ENCODE measurements at regions not wholly inside any gene's neighbourhood (a gene's known extent, or its start where the extent isn't known, plus 50 kb on each side); places are given as distances from the start of the nearest gene placed in this dataset.
"Not testable (repeated sequence)": the region's sequence is repeated elsewhere in the genome, so short reads cannot be mapped to it uniquely, and the experiment has no call there.

- Histone ChIP-seq H3K4me3 (ENCODE audit: low read depth, low read length, poor library complexity, severe bottlenecking) (no peak overlapping the region), H3K9me3 (ENCODE audit: low read depth, low read length, poor library complexity, severe bottlenecking) (no peaks in the 10 kb centered on the region), H3K36me3 (ENCODE audit: insufficient read depth, low read length, poor library complexity, severe bottlenecking) (no peaks in the 10 kb centered on the region), H3K27ac (ENCODE audit: low read depth, low read length, poor library complexity, severe bottlenecking) (no peak overlapping the region), H3K27me3 (replicated peaks; ENCODE audit: insufficient read depth, low read depth, low read length, poor library complexity) (no peaks in the 10 kb centered on the region), H3K4me1 (ENCODE audit: insufficient read depth, low read length, poor library complexity, severe bottlenecking) (no peaks in the 10 kb centered on the region)
- CTCF ChIA-PET, result no interaction called here
- no peak for TF ChIP-seq EZH2 (IDR thresholded peaks at IDR 0.05; ENCODE audit: borderline replicate concordance, low read depth, low read length, poor library complexity, severe bottlenecking)
- TF ChIP-seq, protein P1, sequence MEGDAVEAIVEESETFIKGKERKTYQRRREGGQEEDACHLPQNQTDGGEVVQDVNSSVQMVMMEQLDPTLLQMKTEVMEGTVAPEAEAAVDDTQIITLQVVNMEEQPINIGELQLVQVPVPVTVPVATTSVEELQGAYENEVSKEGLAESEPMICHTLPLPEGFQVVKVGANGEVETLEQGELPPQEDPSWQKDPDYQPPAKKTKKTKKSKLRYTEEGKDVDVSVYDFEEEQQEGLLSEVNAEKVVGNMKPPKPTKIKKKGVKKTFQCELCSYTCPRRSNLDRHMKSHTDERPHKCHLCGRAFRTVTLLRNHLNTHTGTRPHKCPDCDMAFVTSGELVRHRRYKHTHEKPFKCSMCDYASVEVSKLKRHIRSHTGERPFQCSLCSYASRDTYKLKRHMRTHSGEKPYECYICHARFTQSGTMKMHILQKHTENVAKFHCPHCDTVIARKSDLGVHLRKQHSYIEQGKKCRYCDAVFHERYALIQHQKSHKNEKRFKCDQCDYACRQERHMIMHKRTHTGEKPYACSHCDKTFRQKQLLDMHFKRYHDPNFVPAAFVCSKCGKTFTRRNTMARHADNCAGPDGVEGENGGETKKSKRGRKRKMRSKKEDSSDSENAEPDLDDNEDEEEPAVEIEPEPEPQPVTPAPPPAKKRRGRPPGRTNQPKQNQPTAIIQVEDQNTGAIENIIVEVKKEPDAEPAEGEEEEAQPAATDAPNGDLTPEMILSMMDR (conservative IDR thresholded peaks at IDR 0.05; ENCODE audit: low read depth, low read length), result no peak
- BruUV-seq (replicated peaks), result no TSS peak
- intact Hi-C loops (cut with micrococcal nuclease; ENCODE audit: unreplicated experiment), result no loop called here
- no peak for DNase-seq (ENCODE audit: low spot score)
- POLR2A ChIA-PET (ENCODE audit: low non-redundant PET), result no interaction called here
Measured at GRCh38 chr13:58341318-58341717, 709.8 kb downstream of the PCDH17 start.

DNA sequence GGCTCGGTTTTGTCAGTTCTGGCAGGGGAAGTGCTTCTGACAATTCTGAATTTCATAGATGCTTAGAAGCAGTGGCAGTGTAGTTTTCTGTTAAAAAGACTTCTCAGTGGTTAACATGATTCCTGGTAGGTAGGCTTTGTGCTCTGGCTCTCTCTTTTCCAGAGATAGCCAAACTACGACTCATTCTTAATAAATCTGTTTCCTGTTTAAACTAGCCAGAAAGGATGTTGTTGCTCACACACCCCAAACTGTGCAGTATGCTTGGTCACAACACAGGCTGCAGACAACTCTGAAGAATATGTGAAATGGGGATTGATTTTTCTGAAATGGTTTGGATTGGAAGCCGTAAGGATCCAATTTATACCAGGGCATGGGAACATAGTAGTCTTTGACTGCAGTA lies 711.5 kb downstream of the PCDH17 start:
- no peak overlapping the region for H3K27ac ChIP-seq (ENCODE audit: low read depth, low read length, poor library complexity, severe bottlenecking)
- H3K27me3 ChIP-seq (replicated peaks; ENCODE audit: insufficient read depth, low read depth, low read length, poor library complexity), result no peaks in the 10 kb centered on the region
- no peak overlapping the region for H3K4me3 ChIP-seq (ENCODE audit: low read depth, low read length, poor library complexity, severe bottlenecking)
- H3K36me3 ChIP-seq (ENCODE audit: insufficient read depth, low read length, poor library complexity, severe bottlenecking), result no peaks in the 10 kb centered on the region
- no peak for TF ChIP-seq EZH2 (IDR thresholded peaks at IDR 0.05; ENCODE audit: borderline replicate concordance, low read depth, low read length, poor library complexity, severe bottlenecking)
- TF ChIP-seq, protein P1 (conservative IDR thresholded peaks at IDR 0.05; ENCODE audit: low read depth, low read length), result no peak
- POLR2A ChIA-PET (ENCODE audit: low non-redundant PET), result no interaction called here
- no peaks in the 10 kb centered on the region for H3K9me3 ChIP-seq (ENCODE audit: low read depth, low read length, poor library complexity, severe bottlenecking)
- peak; percentile 4 for DNase-seq (ENCODE audit: low spot score)
- no peaks in the 10 kb centered on the region for H3K4me1 ChIP-seq (ENCODE audit: insufficient read depth, low read length, poor library complexity, severe bottlenecking)
- BruUV-seq (replicated peaks), result no TSS peak
- CTCF ChIA-PET, result no interaction called here
- intact Hi-C loops (cut with micrococcal nuclease; ENCODE audit: unreplicated experiment), result no loop called here

DNA sequence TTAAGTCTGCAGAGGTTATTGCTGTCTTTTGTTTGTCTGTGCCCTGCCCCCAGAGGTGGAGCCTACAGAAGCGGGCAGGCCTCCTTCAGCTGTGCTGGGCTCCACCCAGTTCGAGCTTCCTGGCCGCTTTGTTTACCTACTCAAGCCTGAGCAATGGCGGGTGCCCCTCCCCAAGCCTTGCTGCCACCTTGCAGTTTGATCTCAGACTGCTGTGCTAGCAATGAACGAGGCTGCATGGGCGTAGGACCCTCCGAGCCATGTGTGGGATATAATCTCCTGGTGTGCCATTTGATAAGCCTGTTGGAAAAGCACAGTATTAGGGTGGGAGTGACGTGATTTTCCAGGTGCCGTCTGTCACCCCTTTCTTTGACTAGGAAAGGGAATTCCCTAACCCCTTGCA lies 720.6 kb downstream of the PCDH17 start:
- BruUV-seq (replicated peaks); H3K4me3 ChIP-seq (ENCODE audit: low read depth, low read length, poor library complexity, severe bottlenecking); intact Hi-C loops (cut with micrococcal nuclease; ENCODE audit: unreplicated experiment); H3K9me3 ChIP-seq (ENCODE audit: low read depth, low read length, poor library complexity, severe bottlenecking); CTCF ChIA-PET; H3K27me3 ChIP-seq (replicated peaks; ENCODE audit: insufficient read depth, low read depth, low read length, poor library complexity); DNase-seq (ENCODE audit: low spot score); H3K4me1 ChIP-seq (ENCODE audit: insufficient read depth, low read length, poor library complexity, severe bottlenecking); POLR2A ChIA-PET (ENCODE audit: low non-redundant PET); H3K36me3 ChIP-seq (ENCODE audit: insufficient read depth, low read length, poor library complexity, severe bottlenecking); H3K27ac ChIP-seq (ENCODE audit: low read depth, low read length, poor library complexity, severe bottlenecking): not testable (repeated sequence)

DNA sequence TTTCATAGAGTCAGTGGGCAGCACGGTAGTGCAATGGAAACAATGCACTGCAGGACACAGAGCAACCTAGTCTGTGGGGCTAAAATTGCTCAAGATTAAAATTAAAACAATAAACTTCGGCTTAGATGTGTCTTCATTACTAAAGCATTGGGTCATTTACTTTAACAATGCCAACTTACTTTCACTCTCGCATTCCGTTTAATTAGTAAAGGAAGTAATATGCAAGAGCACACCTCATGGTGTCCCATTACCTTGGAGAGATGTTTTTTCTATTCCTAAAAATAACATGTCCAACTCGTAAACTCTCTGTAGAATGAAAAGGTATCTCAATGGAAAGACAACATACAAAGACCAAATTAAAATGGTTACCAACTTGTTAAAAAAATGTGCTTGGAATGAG lies 738.4 kb downstream of the PCDH17 start:
- no peak overlapping the region for H3K27ac ChIP-seq (ENCODE audit: low read depth, low read length, poor library complexity, severe bottlenecking)
- no peak overlapping the region for H3K4me3 ChIP-seq (ENCODE audit: low read depth, low read length, poor library complexity, severe bottlenecking)
- H3K36me3 ChIP-seq (ENCODE audit: insufficient read depth, low read length, poor library complexity, severe bottlenecking), result no peaks in the 10 kb centered on the region
- no peaks in the 10 kb centered on the region for H3K9me3 ChIP-seq (ENCODE audit: low read depth, low read length, poor library complexity, severe bottlenecking)
- CTCF ChIA-PET, result no interaction called here
- TF ChIP-seq, protein P1 (conservative IDR thresholded peaks at IDR 0.05; ENCODE audit: low read depth, low read length), result no peak
- TF ChIP-seq EZH2 (IDR thresholded peaks at IDR 0.05; ENCODE audit: borderline replicate concordance, low read depth, low read length, poor library complexity, severe bottlenecking), result no peak
- H3K27me3 ChIP-seq (replicated peaks; ENCODE audit: insufficient read depth, low read depth, low read length, poor library complexity), result no peaks in the 10 kb centered on the region
- no TSS peak for BruUV-seq (replicated peaks)
- POLR2A ChIA-PET (ENCODE audit: low non-redundant PET), result no interaction called here
- DNase-seq (ENCODE audit: low spot score), result no peak
- intact Hi-C loops (cut with micrococcal nuclease; ENCODE audit: unreplicated experiment), result no loop called here
- no peaks in the 10 kb centered on the region for H3K4me1 ChIP-seq (ENCODE audit: insufficient read depth, low read length, poor library complexity, severe bottlenecking)

Measured in A673 (cell line).